Stimulated activated CD8-positive, alpha-beta memory T cell treated with anti-CD3 and anti-CD28 coated beads, Interleukin-4, amount 100 ng/mL, for 4 hours (primary cell): ENCODE measurements at regions not wholly inside any gene's neighbourhood (a gene's known extent, or its start where the extent isn't known, plus 50 kb on each side); places are given as distances from the start of the nearest gene placed in this dataset.

Experiments used
- DNase-seq, 2 donors: peaks; one replicate each; pipeline ENCODE4 v3.0.0-alpha.2; 2020; ENCODE audit warnings: low read depth in 2 of 2, low spot score in 1 of 2

DNA sequence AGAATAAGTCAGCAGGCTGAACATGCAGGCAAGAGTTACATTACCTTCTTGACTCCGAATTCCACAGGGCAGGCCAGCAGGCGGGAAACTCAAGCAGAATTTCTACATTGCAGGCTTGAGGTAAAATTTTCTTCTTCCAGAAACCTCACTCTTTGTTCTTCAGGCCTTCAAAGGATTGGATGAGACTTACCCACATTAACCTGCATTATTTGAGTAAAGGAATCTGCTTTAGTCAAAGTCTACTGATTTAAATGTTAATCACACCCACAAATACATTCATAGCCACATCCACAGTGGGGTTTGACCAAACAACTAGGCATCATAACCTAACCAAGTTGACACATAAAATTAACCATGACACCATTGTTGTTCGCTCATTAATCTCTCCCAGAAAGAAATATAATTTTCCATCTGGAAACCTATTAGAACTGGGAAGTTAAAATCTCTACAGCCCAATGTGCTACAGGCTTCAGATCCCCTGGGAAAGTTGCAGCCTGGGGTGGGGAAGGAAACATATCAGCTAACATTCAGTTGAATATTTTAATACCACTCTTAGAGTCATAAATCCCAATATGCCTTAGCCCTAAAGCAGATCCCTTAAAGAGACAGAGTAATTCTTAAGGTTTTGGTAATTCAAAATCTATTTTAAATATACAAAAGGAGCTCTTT, 468.2 kb upstream of the TNP1 start:
- no peak for DNase-seq

DNA sequence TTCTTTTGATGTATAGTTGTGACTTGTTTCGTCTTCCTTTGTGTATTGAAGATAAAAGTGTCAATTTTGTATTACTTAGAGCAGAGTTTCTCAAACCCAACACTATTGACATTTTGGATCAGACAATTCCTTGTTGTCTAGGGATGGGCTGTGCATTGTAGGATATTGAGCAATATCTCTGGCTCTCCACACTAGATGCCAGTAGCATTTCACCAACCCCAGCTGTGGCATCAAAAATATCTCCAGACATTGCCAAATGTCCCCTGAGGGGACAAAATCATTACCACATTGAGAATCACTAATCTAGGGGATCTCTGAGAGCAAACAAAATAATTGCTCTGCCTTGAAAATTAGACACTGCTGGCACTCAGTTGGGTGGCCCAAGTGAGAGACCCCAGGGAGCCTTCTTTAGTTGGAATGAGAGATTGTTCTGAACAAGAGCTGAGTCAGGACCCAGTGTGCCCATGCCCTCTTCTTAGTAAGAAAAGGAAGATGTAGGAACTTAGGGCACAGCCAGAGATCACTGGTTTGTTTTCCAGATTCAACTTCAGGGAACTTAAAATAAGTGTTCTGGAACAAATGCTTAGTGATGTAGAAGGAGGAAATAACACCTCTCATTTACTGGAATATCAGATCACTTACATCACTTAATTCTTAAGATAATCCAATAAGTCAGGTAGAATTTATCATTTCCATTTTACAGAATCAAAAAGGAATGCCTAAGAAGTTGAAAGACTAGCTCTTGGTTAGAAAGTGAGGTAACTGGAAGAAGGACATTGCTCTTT, 466.6 kb upstream of the TNP1 start:
- no peak for DNase-seq

DNA sequence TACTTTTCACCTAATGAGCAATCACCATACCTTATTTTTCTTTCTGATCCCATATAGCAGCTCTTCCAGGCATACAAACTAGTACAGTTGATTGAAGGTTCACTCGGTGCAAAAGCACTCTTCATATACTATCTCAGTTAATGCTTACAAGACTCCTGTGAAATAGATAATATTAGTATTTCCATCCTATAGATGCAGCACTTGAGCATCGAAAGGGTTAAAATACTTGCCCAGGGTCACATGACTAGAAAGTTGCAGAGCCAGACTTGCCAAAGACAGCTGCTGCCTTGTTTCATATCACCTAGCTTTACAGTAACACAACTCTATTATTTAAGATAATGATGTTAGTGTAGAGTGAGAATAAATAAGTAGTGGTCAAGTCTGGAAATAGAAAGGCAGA, 466.0 kb upstream of the TNP1 start:
- no peak for DNase-seq

DNA sequence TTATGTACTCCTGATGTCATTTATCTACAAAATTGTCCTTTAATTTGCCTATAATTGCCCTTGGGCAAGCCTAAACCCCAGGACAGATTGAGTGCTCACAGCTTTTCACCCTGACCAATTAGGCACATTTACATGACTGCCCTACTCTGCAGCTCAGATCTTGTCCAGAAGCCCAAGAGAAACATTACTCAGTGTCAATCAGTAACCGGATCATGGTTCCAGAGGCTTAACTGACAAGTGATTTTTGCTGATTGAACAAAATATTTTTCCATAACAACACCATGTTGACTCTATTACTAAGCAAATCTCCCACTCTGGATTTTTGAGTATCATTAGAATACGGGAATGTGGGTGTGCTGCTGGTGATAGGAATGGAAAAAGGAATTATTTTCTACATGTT, 465.4 kb upstream of the TNP1 start:
- DNase-seq, result no peak

DNA sequence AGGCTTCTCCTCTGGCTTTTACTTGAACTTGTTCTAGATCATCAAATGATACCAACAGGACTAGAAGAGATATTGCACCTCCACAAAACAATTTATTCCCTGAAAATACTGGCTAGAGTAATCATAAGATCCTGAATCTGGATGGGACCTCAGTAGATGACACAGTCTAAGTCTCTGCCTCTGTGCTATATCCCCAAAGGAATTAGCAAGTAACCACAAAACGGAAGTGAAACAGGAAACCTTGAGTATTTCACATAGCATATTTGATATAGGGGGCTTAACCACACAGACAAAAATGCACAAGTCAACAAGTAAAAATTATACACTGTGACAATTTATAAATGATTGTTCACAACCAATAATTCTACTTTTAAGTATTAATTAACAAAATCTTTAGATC, 456.9 kb upstream of the TNP1 start:
- DNase-seq, result no peak

DNA sequence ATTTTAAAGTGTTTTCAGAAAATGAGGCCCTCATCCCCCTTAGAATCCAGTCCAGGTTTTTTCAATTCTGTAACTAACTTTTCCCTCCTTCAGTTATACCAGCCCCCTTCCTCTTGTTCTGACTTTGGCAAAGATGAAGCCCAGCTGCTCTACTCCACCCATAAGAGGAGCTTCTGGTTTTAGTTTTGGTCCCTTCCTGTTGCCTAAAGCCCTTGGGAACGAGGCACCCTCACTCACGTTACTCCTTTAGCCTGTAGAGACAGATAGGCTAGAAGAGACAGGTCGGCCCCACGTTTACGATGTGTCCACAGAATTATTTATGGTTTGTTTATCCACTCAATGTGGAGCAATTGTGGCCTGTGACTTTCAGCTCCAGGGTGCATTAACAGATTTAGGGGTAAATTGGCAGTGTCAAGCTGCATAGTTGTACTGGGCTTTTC, 454.2 kb upstream of the TNP1 start:
- DNase-seq, result no peak

DNA sequence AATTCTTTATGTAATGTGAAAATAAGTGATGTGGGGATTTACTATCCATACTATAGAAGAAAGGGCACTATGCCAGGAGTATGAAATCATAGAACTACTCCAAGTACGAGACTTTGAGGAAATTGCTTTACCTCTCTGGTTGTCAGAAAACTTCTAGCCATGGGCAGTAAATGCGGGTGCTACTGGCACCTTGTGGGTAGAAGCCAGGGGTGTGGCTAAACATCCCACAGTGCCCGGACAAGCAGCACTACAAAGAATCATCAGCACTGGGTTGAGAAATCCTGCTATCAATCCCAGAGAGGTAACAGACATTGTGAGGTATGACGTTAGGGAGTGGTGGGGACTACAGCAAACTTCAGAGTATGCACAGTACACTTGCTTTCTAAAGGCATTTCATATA, 453.5 kb upstream of the TNP1 start:
- DNase-seq, result no peak

DNA sequence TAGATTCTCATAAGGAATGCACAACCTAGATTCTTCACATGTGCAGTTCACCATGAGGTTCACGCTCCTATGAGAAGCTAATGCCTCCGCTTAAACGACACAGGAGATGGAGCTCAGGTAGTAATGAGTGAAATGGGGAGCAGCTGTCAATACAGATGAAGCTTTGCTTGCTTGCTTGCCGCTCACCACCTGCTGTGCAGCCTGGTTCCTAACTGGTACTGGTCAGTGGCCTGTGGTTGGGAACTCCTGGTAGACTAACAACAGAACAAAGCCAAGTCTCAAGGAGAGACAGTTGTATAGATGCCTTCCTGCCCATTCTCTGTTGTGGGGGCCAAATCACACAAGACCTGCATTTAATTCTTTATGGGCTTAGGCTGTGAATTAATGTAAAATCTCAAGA, 449.2 kb upstream of the TNP1 start:
- no peak for DNase-seq

DNA sequence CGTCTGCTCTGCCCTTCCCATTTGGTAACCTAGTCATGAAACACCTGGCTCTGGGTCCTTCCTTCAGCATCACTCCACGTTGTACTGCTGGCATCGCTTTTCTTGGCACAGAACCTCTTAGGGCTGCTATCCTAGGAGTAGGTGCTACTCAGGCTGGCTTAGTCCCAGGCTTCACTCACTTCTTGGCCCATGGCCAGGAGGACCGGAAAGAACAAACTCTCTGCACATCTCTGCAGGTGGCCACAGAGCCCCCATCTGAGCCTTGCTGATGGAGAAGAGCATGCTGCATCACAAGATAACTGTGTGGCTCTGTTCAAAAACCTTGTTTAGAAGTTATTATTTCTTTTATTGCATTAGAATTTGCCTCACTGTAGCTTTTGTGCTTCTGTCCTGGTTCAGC, 447.2 kb upstream of the TNP1 start:
- DNase-seq, result no peak

DNA sequence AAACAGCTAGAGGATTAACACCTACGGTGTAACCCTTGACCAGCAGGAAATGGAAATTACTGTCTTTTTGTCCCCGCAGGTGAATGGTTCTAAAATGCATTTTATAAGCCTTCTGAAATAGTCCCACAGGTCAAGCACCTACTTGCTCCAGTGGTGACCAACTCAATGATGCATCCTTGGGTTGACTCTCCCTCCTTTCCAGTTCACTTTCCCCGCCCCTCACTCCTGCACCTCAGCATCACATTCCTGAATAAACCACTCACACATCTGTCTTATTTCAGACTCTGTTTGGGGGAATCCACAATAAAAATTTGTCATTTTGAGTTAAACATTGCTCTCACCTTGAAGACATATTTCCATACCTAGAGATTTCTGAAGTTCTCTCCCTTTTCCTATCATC, 446.0 kb upstream of the TNP1 start:
- no peak for DNase-seq

DNA sequence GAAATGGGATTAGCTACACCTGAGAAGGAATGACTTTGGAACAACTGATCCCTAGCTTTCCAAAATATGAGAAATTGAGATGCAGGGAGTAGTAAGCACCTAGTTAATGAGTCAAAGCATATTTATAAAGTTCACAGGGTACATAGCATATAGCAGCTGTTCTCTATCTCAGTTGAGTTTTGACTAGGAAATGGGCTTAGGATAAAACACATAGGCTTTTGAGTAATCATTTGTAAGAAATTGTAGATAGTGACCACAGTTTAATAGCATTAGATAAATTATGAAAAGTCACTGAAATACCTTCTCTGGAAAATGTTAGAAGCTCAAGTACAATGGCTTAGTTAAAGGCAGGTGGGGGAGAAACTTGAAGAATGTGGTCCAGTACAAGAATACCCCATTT, 444.7 kb upstream of the TNP1 start:
- no peak for DNase-seq

DNA sequence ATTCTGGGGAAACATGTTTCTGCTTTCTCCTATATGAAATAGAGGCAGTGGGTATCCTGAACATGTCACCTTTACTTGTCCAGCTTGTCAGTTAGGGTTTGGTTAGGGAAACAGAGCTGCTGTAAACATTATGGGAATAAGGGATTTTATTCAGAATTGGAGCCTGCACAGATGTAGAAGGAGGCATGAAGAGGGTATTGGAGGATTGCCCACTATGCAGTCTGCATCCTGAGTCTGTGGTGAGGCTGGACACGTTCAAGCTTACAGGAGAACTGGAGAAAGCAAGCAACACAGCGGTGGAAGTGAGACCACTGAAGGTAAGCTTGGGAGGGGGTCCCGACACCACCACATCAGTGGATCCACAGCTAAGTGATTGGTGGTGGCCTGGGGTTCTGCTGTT, 443.0 kb upstream of the TNP1 start:
- DNase-seq, result no peak

DNA sequence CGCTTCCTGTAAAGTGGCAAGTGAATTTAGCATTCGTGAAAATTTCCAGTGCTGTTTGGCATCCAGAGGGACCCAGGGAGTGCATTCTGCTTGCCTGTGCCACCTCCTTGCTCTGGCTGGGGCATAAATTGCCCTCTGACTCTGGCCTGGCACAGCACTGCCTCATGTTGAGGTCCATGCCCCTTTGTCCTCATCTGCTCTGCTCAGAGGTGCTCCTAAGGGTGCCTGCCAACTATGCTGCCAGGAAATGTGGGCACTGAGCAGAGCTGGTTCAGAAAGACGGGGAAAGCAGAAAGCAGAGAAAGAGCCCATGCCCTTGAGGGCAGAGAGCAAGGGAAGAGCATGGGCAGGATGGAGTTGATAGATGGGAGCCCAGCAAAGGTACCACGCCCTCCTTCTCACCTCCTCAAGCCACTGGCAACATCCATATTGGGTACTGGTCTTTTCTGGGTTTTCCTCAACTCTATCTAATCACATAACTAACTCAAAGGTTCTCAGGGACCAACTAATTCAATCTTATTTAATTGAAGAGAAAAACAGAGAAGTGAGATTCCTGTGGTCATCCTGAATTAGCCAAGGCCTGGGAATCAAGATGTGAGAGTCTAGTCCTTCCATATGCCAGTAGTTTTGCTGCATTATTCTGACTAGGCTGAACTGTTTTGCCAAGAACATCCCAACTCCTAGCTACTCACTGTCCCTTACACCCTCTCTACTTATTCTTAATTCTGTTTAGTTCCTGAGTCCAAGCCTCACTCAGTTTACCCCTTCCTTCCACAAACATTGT, 441.5 kb upstream of the TNP1 start:
- DNase-seq, result no peak

DNA sequence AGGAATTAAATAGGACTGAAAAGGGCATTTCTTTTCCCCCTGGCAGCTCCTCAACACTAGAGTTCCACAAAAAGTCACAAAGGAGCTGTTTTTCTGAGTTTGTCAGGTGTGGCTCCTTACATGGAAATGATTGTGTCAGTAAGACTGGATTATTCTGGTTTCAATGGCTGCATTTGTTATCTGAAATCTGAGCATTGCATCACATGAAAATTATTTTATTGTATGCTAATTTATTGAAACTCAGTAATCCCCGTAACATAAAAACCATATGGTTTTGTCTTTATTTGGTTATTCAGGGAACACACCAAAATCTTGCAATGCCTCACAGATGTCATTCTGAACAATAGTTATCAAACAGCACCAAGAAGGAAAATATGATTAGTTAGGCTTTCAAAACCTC, 439.7 kb upstream of the TNP1 start:
- DNase-seq, result no peak

DNA sequence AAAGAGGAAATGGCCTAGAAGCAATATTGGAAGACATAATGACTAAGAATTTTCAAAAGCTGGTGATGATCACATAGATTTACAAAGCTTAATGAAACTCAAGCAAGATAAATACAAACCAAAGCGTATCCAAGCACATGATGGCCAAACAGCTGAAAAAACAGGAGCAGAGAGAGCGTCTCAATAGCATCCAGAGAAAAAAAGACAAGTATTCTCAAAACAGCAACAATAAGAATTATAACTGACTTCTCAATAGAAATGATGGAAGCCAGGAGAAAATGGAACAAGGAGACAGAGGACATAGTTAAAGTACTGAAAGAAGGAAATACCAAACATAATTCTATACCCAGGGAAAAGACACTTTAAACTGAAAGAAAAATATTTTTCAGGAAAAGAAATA, 437.2 kb upstream of the TNP1 start:
- no peak for DNase-seq

DNA sequence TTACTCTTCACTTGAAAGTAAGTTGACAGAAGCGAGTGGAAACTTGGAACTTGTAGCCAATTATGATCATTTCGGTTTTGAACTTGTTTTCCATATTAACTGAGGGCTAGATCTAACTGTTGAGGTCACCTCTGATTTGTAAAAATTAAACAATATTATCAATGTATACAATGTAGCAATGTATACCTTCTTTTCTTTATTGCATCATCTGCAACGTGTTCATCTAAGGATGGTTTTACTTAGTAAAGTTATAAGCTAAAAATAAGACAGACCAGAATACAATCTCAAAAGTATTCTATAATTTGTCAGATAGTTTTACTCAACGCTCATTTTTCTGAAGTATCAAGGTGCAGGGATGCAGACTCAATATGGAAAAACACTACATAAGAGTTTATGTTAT, 435.0 kb upstream of the TNP1 start:
- no peak for DNase-seq

DNA sequence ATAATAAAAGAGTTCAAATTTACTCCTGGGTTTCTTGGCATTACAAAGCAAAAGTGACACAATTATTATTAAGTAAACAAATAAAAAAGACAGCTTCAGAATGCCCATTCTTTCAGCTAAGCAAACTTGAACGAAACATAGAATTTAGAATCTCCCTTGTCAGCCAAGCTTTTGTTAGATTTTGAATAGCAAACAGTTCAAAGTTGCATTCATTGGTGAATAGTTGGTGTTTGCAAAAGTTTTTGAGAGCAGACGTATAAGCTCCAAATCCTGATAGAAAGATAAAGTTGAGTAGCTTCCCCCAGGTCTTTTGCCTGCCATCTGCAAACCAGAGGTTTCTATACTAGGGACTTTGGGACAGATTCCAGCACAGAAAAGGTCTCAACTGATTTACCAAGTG, 434.3 kb upstream of the TNP1 start:
- no peak for DNase-seq

DNA sequence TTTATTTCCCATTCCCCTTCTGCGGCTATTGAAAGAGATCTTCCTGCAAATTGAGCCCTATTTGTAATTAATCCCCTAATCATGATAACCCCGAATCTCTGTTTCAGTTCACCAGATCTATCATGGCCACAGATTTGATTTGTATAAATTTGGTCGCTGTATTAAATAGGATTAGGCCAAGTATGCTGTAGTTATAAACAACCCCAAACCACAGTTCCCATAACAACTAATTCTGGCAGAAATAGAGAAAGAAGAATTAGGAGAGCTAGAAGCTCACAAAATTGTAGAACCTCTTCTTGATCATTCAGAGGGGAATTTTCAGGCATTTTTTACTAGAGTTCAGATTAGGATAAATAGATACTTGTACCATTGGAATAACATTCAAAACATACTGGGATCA, 433.7 kb upstream of the TNP1 start:
- no peak for DNase-seq

DNA sequence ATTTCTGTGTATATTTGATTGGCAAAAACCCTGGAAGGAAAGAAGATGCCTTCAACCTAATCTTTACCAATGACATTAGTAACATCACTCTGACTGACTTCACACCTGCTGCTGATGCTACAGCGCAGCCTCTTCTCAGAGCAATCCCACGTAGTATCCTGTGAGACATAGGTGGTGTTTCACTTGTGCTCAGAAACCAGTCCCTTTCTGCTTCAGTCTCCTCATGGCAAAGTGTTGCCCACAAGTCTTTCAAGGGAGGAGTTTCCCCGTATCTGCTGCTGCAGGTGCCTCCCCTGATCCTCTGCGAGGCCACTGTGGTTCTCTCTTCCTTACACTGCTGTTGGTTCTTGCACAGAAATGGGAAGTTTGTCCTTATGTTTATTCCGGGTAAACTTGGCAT, 433.2 kb upstream of the TNP1 start:
- no peak for DNase-seq

DNA sequence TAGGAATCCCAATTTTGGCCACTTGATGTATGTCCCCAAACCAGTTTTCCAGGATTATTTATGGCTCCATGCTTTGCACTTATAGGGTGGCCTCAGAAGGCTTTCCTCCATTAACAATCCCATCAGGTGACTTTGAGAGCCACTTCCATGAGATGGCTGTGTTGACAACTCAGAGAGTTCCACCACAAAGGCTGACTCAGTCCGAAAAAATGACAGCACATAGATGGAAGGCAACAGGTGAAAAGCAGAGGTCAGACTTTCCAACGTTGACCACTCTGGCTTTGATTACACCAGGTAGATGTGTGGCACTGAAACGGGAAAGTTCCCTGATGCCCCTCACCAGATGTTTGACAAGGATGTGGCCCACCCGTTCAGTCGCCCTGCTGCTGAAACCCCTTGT, 431.4 kb upstream of the TNP1 start:
- DNase-seq, result no peak

DNA sequence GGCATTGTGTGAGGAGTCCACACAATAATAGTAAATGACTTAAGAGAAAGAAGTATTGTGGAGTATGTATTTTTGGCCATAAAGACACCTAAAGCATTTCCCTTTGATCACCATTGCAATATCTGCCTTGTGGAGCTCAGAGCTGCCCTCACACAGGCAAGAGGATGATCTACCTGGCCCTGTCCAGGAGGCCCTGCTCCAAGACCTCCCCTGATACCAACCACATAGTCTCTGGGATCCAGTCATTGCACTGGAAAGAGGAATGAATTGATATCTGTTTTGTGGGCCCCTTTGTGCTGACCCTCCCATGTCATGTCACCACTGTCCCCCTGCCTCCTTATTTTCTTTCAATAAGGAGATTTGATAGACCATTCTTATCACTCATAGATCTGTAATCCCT, 430.6 kb upstream of the TNP1 start:
- DNase-seq, result no peak

DNA sequence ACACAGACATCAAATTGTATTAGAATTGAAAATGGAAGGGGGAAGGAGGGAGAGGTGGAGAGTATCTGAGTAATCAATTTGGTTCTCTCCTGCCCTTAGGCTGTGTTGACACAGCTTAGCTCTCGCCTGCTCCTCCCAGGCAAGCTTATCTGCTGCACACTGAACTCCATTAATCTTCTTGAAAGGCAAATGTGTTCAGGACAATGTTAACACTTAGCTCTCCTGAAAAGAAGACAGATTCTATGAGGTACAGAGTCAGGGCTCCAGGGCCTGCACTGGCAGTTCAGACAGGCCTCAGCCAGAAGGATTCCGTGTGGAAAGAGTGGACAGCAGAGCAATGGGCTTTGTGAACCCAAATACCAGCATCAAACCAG, 430.0 kb upstream of the TNP1 start:
- no peak for DNase-seq
